ENCODE measurements at regions not wholly inside any gene's neighbourhood (a gene's known extent, or its start where the extent isn't known, plus 50 kb on each side); places are given as distances from the start of the nearest gene placed in this dataset.

DNA sequence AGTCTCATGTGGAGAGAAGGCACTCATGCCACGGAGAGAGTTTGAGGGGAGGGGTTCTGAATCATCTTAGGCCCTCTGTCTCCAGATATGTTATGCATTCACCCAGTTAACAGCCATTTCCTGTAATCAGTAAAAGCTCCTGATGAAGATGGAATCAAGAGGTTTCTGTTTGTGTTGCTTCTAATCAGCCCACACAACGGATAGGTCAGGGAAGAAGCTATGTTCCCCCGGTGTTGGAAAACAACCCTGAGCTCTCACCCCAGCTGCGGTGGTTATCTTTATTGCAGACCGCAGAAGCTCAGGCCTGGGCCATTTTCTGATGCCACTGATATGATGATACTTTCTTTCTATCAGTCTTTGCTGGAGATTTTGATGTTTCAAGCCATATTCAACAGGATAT, 338.5 kb upstream of the ONECUT1 start:
- TF ChIP-seq, protein P1, sequence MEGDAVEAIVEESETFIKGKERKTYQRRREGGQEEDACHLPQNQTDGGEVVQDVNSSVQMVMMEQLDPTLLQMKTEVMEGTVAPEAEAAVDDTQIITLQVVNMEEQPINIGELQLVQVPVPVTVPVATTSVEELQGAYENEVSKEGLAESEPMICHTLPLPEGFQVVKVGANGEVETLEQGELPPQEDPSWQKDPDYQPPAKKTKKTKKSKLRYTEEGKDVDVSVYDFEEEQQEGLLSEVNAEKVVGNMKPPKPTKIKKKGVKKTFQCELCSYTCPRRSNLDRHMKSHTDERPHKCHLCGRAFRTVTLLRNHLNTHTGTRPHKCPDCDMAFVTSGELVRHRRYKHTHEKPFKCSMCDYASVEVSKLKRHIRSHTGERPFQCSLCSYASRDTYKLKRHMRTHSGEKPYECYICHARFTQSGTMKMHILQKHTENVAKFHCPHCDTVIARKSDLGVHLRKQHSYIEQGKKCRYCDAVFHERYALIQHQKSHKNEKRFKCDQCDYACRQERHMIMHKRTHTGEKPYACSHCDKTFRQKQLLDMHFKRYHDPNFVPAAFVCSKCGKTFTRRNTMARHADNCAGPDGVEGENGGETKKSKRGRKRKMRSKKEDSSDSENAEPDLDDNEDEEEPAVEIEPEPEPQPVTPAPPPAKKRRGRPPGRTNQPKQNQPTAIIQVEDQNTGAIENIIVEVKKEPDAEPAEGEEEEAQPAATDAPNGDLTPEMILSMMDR (IDR thresholded peaks at IDR 0.05), result no peak
- no peak for TF ChIP-seq POLR2A (IDR thresholded peaks at IDR 0.05)
